Coronary artery (tissue), 2 donors: ENCODE measurements at regions not wholly inside any gene's neighbourhood (a gene's known extent, or its start where the extent isn't known, plus 50 kb on each side); places are given as distances from the start of the nearest gene placed in this dataset.
"Not testable (repeated sequence)": the region's sequence is repeated elsewhere in the genome, so short reads cannot be mapped to it uniquely, and the experiment has no call there.

Experiments
- DNase-seq: peaks from one replicate; pipeline ENCODE4 v3.0.0-alpha.2; 2017; ENCODE audit warnings: low spot score
- H3K27ac ChIP-seq, 2 donors: fragments of 200-600 bp; sonication (generic); one replicate each; pipeline ENCODE4 v1.5.1; 2016 to 2019
- H3K4me3 ChIP-seq: fragments of 200-600 bp; sonication (generic); 2 replicates; pipeline ENCODE4 v1.5.1; 2016; ENCODE audit warnings: mild to moderate bottlenecking, moderate library complexity
- CTCF ChIP-seq: fragments of 200-600 bp; sonication (generic); IDR thresholded peaks from one replicate; pipeline ENCODE4 v1.5.1; 2019; ENCODE audit warnings: antibody characterized with exemption

- no peak for TF ChIP-seq CTCF
- Histone ChIP-seq H3K27ac (no peak overlapping the region), H3K4me3 (no peak overlapping the region)
- DNase-seq = no peak
Observed at GRCh38 chr10:20573924-20574323, 323.2 kb downstream of the NEBL start.

GRCh38 chr10:20555990-20556389, 341.1 kb downstream of the NEBL start:
- not testable (repeated sequence) for H3K27ac ChIP-seq

GRCh38 chr10:20552382-20552781, 344.7 kb downstream of the NEBL start:
- no peak for DNase-seq
- Histone ChIP-seq H3K27ac (no peak overlapping the region), H3K4me3 (no peak overlapping the region)
- no peak for TF ChIP-seq CTCF

More at GRCh38 chr10:20555990-20556389, 341.1 kb downstream of the NEBL start:
- DNase-seq, H3K4me3 ChIP-seq: not testable (repeated sequence)

- DNase-seq = no peak
- no peak overlapping the region for H3K27ac ChIP-seq
- no peak overlapping the region for H3K4me3 ChIP-seq
- TF ChIP-seq CTCF = no peak
Observed at GRCh38 chr10:20551761-20552160, 345.4 kb downstream of the NEBL start.

- no peak for TF ChIP-seq CTCF
- Histone ChIP-seq H3K4me3 (no peak overlapping the region), H3K27ac (no peak overlapping the region)
- DNase-seq = no peak
Observed at GRCh38 chr10:20535897-20536881, 360.9 kb downstream of the NEBL start.

GRCh38 chr10:20531241-20531883, 365.7 kb downstream of the NEBL start:
- not testable (repeated sequence) for DNase-seq, H3K4me3 ChIP-seq, H3K27ac ChIP-seq

GRCh38 chr10:20521186-20521585, 375.9 kb downstream of the NEBL start:
- TF ChIP-seq CTCF = no peak
- H3K27ac ChIP-seq = no peak overlapping the region
- no peak overlapping the region for H3K4me3 ChIP-seq
- DNase-seq = no peak

- Histone ChIP-seq H3K4me3 (no peak overlapping the region), H3K27ac (no peak overlapping the region)
- TF ChIP-seq CTCF = no peak
- no peak for DNase-seq
Observed at GRCh38 chr10:20515654-20516053, 381.5 kb downstream of the NEBL start.
